Cardiac muscle cell (in vitro differentiated cells and primary cell): ENCODE measurements at regions not wholly inside any gene's neighbourhood (a gene's known extent, or its start where the extent isn't known, plus 50 kb on each side); places are given as distances from the start of the nearest gene placed in this dataset.

Experiments used
- DNase-seq, 2 donors: peaks; one replicate each; pipeline versions ENCODE4 v3.0.0 to v3.0.0-alpha.2; 2010 to 2017; ENCODE audit warnings: low read depth in 1 of 2, low spot score in 1 of 2
- H3K27ac ChIP-seq: fragments of 200-600 bp; sonication (generic); 2 replicates; pipeline ENCODE4 v1.5.1; 2016
- H3K27me3 ChIP-seq: fragments of 200-600 bp; sonication (generic); 2 replicates; pipeline ENCODE4 v1.6.0; 2016; ENCODE audit warnings: control low read depth
- H3K36me3 ChIP-seq: fragments of 200-600 bp; sonication (generic); 2 replicates; pipeline ENCODE4 v1.5.1; 2016; ENCODE audit warnings: control low read depth
- H3K4me1 ChIP-seq: fragments of 200-600 bp; sonication (generic); 2 replicates; pipeline ENCODE4 v1.8.1; 2017; ENCODE audit warnings: low read depth, mild to moderate bottlenecking, mixed run types
- H3K4me3 ChIP-seq: fragments of 200-600 bp; sonication (generic); 2 replicates; pipeline ENCODE4 v1.5.1; 2016; ENCODE audit warnings: mild to moderate bottlenecking
- H3K9me3 ChIP-seq: fragments of 200-600 bp; sonication (generic); 2 replicates; pipeline ENCODE4 v1.5.1; 2017; ENCODE audit warnings: low read depth, mild to moderate bottlenecking, control low read depth
- CTCF ChIP-seq: IDR thresholded peaks from 2 replicates; pipeline ENCODE4 v1.5.1; 2012; ENCODE audit warnings: low read depth, mild to moderate bottlenecking, low read length

GRCh38 chr12:13676880-13677279 lies 304.5 kb downstream of the GRIN2B start:
- Histone ChIP-seq H3K27me3 (no peaks in the 10 kb centered on the region), H3K36me3 (no peaks in the 10 kb centered on the region), H3K4me3 (no peak overlapping the region), H3K4me1 (no peaks in the 10 kb centered on the region), H3K27ac (no peak overlapping the region), H3K9me3 (no peaks in the 10 kb centered on the region)
- TF ChIP-seq CTCF, result no peak
- no peak for DNase-seq

GRCh38 chr12:13670285-13670866 lies 311.0 kb downstream of the GRIN2B start:
- no peak overlapping the region for H3K4me3 ChIP-seq
- no peak overlapping the region for H3K27ac ChIP-seq
- no peaks in the 10 kb centered on the region for H3K36me3 ChIP-seq
- TF ChIP-seq CTCF, result no peak
- no peak for DNase-seq
- H3K27me3 ChIP-seq, result no peaks in the 10 kb centered on the region
- no peaks in the 10 kb centered on the region for H3K4me1 ChIP-seq
- H3K9me3 ChIP-seq, result no peaks in the 10 kb centered on the region

GRCh38 chr12:13668880-13669279 lies 312.5 kb downstream of the GRIN2B start:
- no peak for TF ChIP-seq CTCF
- DNase-seq, result no peak
- no peaks in the 10 kb centered on the region for H3K9me3 ChIP-seq

GRCh38 chr12:13666806-13667205 lies 314.6 kb downstream of the GRIN2B start:
- DNase-seq, result peak in 1 of 2 donors; percentile 3
- no peaks in the 10 kb centered on the region for H3K9me3 ChIP-seq
- no peak overlapping the region for H3K4me3 ChIP-seq
- H3K4me1 ChIP-seq, result no peaks in the 10 kb centered on the region
- no peak for TF ChIP-seq CTCF
- no peaks in the 10 kb centered on the region for H3K36me3 ChIP-seq
- H3K27me3 ChIP-seq, result no peaks in the 10 kb centered on the region
- no peak overlapping the region for H3K27ac ChIP-seq

More at GRCh38 chr12:13668880-13669279, 312.5 kb downstream of the GRIN2B start:
- no peak overlapping the region for H3K4me3 ChIP-seq
- no peak overlapping the region for H3K27ac ChIP-seq
- H3K4me1 ChIP-seq, result no peaks in the 10 kb centered on the region
- H3K27me3 ChIP-seq, result no peaks in the 10 kb centered on the region
- H3K36me3 ChIP-seq, result no peaks in the 10 kb centered on the region

GRCh38 chr12:13661005-13661887 lies 320.2 kb downstream of the GRIN2B start:
- H3K27me3 ChIP-seq, result peaks cover 18% of the 10 kb centered on the region
- H3K4me3 ChIP-seq, result no peak overlapping the region
- H3K27ac ChIP-seq, result no peak overlapping the region
- no peaks in the 10 kb centered on the region for H3K36me3 ChIP-seq
- peak; percentile 67 to 77 for DNase-seq
- no peaks in the 10 kb centered on the region for H3K9me3 ChIP-seq
- no peaks in the 10 kb centered on the region for H3K4me1 ChIP-seq
- TF ChIP-seq CTCF, result peak; percentile 88
